Tibial artery (tissue), 4 donors: ENCODE measurements at regions not wholly inside any gene's neighbourhood (a gene's known extent, or its start where the extent isn't known, plus 50 kb on each side); places are given as distances from the start of the nearest gene placed in this dataset.

Experiments used
- DNase-seq, 2 donors: peaks; one replicate each; pipeline ENCODE4 v3.0.0-alpha.2; 2019
- H3K27ac ChIP-seq, 2 donors: fragments of 200-600 bp; sonication (generic) in 1 of 2; 1 replicate in 1 of 2; 2 replicates in 1 of 2; pipeline ENCODE4 v1.5.1; 2018 to 2019; ENCODE audit warnings: mild to moderate bottlenecking in 1 of 2
- H3K27me3 ChIP-seq, 2 donors: fragments of 200-600 bp; sonication (generic) in 1 of 2; one replicate each; pipeline versions ENCODE4 v1.5.1 to v1.6.0; 2016 to 2019
- H3K36me3 ChIP-seq, 3 donors: fragments of 200-600 bp; sonication (generic) in 2 of 3; one replicate each; pipeline ENCODE4 v1.5.1; 2016 to 2019; ENCODE audit warnings: mild to moderate bottlenecking in 2 of 3
- H3K4me1 ChIP-seq, 4 donors: fragments of 200-600 bp; sonication (generic) in 2 of 4; 1 replicate in 3 of 4; 2 replicates in 1 of 4; pipeline ENCODE4 v1.5.1; 2016 to 2019
- H3K4me3 ChIP-seq, 2 donors: fragments of 200-600 bp; sonication (generic) in 1 of 2; 1 replicate in 1 of 2; 2 replicates in 1 of 2; pipeline ENCODE4 v1.5.1; 2018 to 2019; ENCODE audit warnings: mild to moderate bottlenecking in 2 of 2
- H3K9me3 ChIP-seq, 3 donors: fragments of 200-600 bp; sonication (generic) in 1 of 3; one replicate each; pipeline ENCODE4 v1.5.1; 2016 to 2019
- intact Hi-C: fragments of 100-400 bp; cut with DNase I; formaldehyde crosslinking; loops from one replicate; pipeline ENCODE4 v1.15.0; 2023; ENCODE audit warnings: low total_unique reads
- TF ChIP-seq, protein P1 (sequence below), 2 experiments: fragments of 200-600 bp in 1 of 2; fragments of 450-650 bp in 1 of 2; IDR thresholded peaks; one replicate each; pipeline ENCODE4 v1.5.1; 2017 to 2019; ENCODE audit warnings: antibody characterized with exemption in 2 of 2, mild to moderate bottlenecking in 1 of 2, moderate library complexity in 1 of 2

- no peak overlapping the region for H3K27ac ChIP-seq
- no peaks in the 10 kb centered on the region for H3K36me3 ChIP-seq
- no peaks in the 10 kb centered on the region for H3K4me1 ChIP-seq
- no peaks in the 10 kb centered on the region for H3K9me3 ChIP-seq
- TF ChIP-seq, protein P1, sequence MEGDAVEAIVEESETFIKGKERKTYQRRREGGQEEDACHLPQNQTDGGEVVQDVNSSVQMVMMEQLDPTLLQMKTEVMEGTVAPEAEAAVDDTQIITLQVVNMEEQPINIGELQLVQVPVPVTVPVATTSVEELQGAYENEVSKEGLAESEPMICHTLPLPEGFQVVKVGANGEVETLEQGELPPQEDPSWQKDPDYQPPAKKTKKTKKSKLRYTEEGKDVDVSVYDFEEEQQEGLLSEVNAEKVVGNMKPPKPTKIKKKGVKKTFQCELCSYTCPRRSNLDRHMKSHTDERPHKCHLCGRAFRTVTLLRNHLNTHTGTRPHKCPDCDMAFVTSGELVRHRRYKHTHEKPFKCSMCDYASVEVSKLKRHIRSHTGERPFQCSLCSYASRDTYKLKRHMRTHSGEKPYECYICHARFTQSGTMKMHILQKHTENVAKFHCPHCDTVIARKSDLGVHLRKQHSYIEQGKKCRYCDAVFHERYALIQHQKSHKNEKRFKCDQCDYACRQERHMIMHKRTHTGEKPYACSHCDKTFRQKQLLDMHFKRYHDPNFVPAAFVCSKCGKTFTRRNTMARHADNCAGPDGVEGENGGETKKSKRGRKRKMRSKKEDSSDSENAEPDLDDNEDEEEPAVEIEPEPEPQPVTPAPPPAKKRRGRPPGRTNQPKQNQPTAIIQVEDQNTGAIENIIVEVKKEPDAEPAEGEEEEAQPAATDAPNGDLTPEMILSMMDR (IDR thresholded peaks at IDR 0.05), result no peak
- DNase-seq, result no peak
- no peaks in the 10 kb centered on the region for H3K27me3 ChIP-seq
- intact Hi-C loops, result no loop called here
- no peak overlapping the region for H3K4me3 ChIP-seq
Observed at GRCh38 chr12:90611048-90611447, 343.9 kb downstream of the CCER1 start.

- Histone ChIP-seq H3K9me3 (no peaks in the 10 kb centered on the region), H3K4me3 (no peak overlapping the region), H3K27ac (no peak overlapping the region), H3K4me1 (no peaks in the 10 kb centered on the region), H3K27me3 (no peaks in the 10 kb centered on the region), H3K36me3 (no peaks in the 10 kb centered on the region)
- no peak for DNase-seq
- intact Hi-C loops, result no loop called here
- TF ChIP-seq, protein P1 (IDR thresholded peaks at IDR 0.05), result no peak
Observed at GRCh38 chr12:90593596-90594295, 361.2 kb downstream of the CCER1 start.

- TF ChIP-seq, protein P1 (IDR thresholded peaks at IDR 0.05), result no peak
- Histone ChIP-seq H3K4me1 (no peaks in the 10 kb centered on the region), H3K4me3 (no peak overlapping the region), H3K9me3 (no peaks in the 10 kb centered on the region), H3K27me3 (no peaks in the 10 kb centered on the region), H3K27ac (no peak overlapping the region), H3K36me3 (no peaks in the 10 kb centered on the region)
- intact Hi-C loops, result no loop called here
- no peak for DNase-seq
Observed at GRCh38 chr12:90589956-90590355, 365.0 kb downstream of the CCER1 start.

DNA sequence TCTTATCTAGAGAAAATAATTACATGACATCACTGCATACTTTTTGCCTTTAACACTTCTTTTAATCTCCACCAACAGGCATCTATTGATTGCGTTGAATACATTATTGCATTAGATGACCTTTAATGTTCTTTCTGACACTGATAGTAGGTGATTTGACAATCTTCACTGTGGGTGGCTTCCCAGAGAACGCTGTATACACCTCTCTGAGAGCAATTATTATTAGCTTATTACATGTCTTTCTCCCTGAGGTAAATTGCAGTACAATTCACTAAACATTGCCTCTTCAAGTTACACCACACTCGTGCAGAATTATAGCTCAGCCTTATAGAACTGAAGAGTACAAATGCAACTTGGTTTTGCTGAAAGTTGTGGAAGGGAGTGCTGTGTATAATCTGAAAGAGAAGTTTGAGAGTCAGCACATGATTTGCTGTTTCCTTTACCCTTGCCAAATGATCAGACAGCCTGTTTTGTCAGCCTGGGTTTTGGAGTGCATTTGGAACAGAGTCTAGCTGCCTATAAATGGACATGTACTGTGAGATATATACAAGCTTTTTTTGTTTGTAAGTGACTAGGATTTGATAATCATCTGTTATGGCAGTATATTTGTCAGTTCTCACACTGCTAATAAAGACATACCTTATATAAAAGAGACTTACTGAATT is 369.2 kb downstream of the CCER1 start:
- Histone ChIP-seq H3K27ac (no peak overlapping the region), H3K27me3 (no peaks in the 10 kb centered on the region), H3K36me3 (no peaks in the 10 kb centered on the region), H3K4me3 (no peak overlapping the region), H3K4me1 (no peaks in the 10 kb centered on the region), H3K9me3 (no peaks in the 10 kb centered on the region)
- DNase-seq, result no peak
- TF ChIP-seq, protein P1 (IDR thresholded peaks at IDR 0.05), result no peak
- intact Hi-C loops, result no loop called here

GRCh38 chr12:90576707-90577106 is 378.3 kb downstream of the CCER1 start:
- no peak overlapping the region for H3K27ac ChIP-seq

More at GRCh38 chr12:90576707-90577106, 378.3 kb downstream of the CCER1 start:
- no peaks in the 10 kb centered on the region for H3K9me3 ChIP-seq
- no peak for DNase-seq
- TF ChIP-seq, protein P1 (IDR thresholded peaks at IDR 0.05), result no peak
- H3K4me3 ChIP-seq, result no peak overlapping the region
- H3K27me3 ChIP-seq, result no peaks in the 10 kb centered on the region
- no peaks in the 10 kb centered on the region for H3K4me1 ChIP-seq
- intact Hi-C loops, result no loop called here
- no peaks in the 10 kb centered on the region for H3K36me3 ChIP-seq
